Keratinocyte (primary cell): ENCODE measurements at regions not wholly inside any gene's neighbourhood (a gene's known extent, or its start where the extent isn't known, plus 50 kb on each side); places are given as distances from the start of the nearest gene placed in this dataset.

Source experiments
- EZH2 ChIP-seq: IDR thresholded peaks from one replicate; pipeline ENCODE4 v1.6.1; 2012; ENCODE audit warnings: inconsistent platforms, mild to moderate bottlenecking, low read length, moderate library complexity
- TF ChIP-seq, protein P1 (sequence below), 3 experiments: IDR thresholded peaks in 1 of 3; conservative IDR thresholded peaks in 1 of 3; optimal IDR thresholded peaks in 1 of 3; 2 replicates in 2 of 3; 3 replicates in 1 of 3; pipeline versions ENCODE3 to v1.5.1; 2011; ENCODE audit warnings: low read length in 3 of 3, mild to moderate bottlenecking in 3 of 3, moderate library complexity in 2 of 3, control low read depth in 1 of 3, inconsistent platforms in 1 of 3; ENCODE audit not compliant: insufficient read depth in 2 of 3; ENCODE audit errors: extremely low read depth in 1 of 3

DNA sequence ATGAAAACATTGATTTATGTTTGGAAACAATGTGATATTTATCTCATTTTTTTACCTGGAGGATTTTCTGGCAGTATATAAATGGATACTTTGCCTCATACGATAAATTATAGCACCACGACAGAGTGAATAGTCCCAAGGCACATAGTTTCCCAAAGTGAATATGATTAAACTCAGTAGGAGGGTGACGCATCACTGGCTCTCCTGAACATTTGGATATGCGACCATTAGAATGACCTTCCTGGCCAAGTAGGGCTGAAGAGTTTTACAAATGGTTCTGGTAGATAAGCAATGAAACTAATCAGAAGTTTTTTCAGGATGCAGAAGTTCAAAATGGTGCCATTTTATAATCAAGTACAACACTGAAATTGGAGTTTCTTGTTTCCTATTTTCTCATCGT lies 397.7 kb downstream of the AASDHPPT start:
- TF ChIP-seq, protein P1, sequence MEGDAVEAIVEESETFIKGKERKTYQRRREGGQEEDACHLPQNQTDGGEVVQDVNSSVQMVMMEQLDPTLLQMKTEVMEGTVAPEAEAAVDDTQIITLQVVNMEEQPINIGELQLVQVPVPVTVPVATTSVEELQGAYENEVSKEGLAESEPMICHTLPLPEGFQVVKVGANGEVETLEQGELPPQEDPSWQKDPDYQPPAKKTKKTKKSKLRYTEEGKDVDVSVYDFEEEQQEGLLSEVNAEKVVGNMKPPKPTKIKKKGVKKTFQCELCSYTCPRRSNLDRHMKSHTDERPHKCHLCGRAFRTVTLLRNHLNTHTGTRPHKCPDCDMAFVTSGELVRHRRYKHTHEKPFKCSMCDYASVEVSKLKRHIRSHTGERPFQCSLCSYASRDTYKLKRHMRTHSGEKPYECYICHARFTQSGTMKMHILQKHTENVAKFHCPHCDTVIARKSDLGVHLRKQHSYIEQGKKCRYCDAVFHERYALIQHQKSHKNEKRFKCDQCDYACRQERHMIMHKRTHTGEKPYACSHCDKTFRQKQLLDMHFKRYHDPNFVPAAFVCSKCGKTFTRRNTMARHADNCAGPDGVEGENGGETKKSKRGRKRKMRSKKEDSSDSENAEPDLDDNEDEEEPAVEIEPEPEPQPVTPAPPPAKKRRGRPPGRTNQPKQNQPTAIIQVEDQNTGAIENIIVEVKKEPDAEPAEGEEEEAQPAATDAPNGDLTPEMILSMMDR (optimal IDR thresholded peaks at IDR 0.05 in 1 of 3, IDR thresholded peaks at IDR 0.05 in 1 of 3, conservative IDR thresholded peaks at IDR 0.05 in 1 of 3; ENCODE audit: extremely low read depth in 1 of 3, insufficient read depth in 2 of 3, low read length in 3 of 3), result no peak
- no peak for TF ChIP-seq EZH2
